ENCODE measurements at regions not wholly inside any gene's neighbourhood (a gene's known extent, or its start where the extent isn't known, plus 50 kb on each side); places are given as distances from the start of the nearest gene placed in this dataset.

DNA sequence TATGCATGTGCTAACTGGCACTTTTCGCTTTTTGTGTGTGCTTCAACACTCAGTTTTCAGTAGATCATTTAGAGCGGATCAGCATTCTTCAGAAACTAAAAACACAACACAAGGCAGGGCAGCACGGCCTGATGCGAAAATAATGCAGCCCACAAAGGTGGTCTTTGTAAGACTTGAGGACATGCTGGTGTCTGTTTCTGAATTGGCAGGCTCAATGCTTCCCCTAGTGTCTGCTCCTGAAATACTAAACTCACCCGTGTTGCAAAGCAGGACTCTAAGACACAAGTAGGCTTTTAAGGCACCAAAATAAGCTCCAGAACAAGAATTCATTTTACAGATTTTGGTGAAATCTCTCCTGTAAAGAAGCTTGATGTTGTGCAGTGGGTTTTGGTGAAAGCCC, 676.5 kb downstream of the TENT5A start:
- TF ChIP-seq CHD4 (IDR thresholded peaks at IDR 0.05) (no peak), GABPA (IDR thresholded peaks at IDR 0.05; ENCODE audit: low read depth) (no peak), EP300 (IDR thresholded peaks at IDR 0.05; ENCODE audit: borderline replicate concordance in 1 of 2, control insufficient read depth in 1 of 2, low read depth in 2 of 2, low read length in 2 of 2) (no peak), SMC3 (IDR thresholded peaks at IDR 0.05; ENCODE audit: borderline replicate concordance, low read length) (no peak), JUNB (IDR thresholded peaks at IDR 0.05) (no peak), CREB1 (IDR thresholded peaks at IDR 0.05; ENCODE audit: low read depth) (no peak), POLR2A (IDR thresholded peaks at IDR 0.05; ENCODE audit: low read depth, low read length) (no peak)
- TF ChIP-seq, protein P1, sequence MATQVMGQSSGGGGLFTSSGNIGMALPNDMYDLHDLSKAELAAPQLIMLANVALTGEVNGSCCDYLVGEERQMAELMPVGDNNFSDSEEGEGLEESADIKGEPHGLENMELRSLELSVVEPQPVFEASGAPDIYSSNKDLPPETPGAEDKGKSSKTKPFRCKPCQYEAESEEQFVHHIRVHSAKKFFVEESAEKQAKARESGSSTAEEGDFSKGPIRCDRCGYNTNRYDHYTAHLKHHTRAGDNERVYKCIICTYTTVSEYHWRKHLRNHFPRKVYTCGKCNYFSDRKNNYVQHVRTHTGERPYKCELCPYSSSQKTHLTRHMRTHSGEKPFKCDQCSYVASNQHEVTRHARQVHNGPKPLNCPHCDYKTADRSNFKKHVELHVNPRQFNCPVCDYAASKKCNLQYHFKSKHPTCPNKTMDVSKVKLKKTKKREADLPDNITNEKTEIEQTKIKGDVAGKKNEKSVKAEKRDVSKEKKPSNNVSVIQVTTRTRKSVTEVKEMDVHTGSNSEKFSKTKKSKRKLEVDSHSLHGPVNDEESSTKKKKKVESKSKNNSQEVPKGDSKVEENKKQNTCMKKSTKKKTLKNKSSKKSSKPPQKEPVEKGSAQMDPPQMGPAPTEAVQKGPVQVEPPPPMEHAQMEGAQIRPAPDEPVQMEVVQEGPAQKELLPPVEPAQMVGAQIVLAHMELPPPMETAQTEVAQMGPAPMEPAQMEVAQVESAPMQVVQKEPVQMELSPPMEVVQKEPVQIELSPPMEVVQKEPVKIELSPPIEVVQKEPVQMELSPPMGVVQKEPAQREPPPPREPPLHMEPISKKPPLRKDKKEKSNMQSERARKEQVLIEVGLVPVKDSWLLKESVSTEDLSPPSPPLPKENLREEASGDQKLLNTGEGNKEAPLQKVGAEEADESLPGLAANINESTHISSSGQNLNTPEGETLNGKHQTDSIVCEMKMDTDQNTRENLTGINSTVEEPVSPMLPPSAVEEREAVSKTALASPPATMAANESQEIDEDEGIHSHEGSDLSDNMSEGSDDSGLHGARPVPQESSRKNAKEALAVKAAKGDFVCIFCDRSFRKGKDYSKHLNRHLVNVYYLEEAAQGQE (IDR thresholded peaks at IDR 0.05; ENCODE audit: low read depth, low read length): no peak
- TF ChIP-seq, protein P2, sequence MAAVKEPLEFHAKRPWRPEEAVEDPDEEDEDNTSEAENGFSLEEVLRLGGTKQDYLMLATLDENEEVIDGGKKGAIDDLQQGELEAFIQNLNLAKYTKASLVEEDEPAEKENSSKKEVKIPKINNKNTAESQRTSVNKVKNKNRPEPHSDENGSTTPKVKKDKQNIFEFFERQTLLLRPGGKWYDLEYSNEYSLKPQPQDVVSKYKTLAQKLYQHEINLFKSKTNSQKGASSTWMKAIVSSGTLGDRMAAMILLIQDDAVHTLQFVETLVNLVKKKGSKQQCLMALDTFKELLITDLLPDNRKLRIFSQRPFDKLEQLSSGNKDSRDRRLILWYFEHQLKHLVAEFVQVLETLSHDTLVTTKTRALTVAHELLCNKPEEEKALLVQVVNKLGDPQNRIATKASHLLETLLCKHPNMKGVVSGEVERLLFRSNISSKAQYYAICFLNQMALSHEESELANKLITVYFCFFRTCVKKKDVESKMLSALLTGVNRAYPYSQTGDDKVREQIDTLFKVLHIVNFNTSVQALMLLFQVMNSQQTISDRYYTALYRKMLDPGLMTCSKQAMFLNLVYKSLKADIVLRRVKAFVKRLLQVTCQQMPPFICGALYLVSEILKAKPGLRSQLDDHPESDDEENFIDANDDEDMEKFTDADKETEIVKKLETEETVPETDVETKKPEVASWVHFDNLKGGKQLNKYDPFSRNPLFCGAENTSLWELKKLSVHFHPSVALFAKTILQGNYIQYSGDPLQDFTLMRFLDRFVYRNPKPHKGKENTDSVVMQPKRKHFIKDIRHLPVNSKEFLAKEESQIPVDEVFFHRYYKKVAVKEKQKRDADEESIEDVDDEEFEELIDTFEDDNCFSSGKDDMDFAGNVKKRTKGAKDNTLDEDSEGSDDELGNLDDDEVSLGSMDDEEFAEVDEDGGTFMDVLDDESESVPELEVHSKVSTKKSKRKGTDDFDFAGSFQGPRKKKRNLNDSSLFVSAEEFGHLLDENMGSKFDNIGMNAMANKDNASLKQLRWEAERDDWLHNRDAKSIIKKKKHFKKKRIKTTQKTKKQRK (IDR thresholded peaks at IDR 0.05; ENCODE audit: low read depth, low read length): no peak
